GM21825 (cell line): ENCODE measurements at regions not wholly inside any gene's neighbourhood (a gene's known extent, or its start where the extent isn't known, plus 50 kb on each side); places are given as distances from the start of the nearest gene placed in this dataset.
"Not testable (repeated sequence)": the region's sequence is repeated elsewhere in the genome, so short reads cannot be mapped to it uniquely, and the experiment has no call there.

Experiments used
- ATAC-seq: cut with Tn5 transposase; IDR thresholded peaks from one replicate; pipeline ENCODE4 v1.9.1; 2021; ENCODE audit warnings: mild to moderate bottlenecking, moderate library complexity; ENCODE audit not compliant: unreplicated experiment

DNA sequence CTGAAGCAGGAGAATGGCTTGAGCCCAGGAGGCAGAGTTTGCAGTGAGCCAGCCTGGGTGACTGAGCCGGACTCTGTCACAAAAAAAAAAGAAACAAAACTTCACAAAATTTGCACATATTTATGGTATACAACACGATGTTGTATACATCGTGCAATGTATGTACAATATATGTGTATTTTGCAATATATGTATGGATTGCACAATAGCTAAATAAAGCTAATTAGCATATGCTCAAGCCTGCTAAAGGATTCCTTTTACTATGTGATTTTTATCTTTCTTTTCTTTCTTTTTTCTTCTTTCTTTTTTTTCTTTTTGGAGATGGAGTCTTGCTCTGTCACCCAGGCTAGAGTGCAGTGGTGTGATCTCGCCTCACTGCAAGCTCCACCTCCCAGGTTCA, 368.0 kb upstream of the FAM98A start:
- no peak for ATAC-seq

DNA sequence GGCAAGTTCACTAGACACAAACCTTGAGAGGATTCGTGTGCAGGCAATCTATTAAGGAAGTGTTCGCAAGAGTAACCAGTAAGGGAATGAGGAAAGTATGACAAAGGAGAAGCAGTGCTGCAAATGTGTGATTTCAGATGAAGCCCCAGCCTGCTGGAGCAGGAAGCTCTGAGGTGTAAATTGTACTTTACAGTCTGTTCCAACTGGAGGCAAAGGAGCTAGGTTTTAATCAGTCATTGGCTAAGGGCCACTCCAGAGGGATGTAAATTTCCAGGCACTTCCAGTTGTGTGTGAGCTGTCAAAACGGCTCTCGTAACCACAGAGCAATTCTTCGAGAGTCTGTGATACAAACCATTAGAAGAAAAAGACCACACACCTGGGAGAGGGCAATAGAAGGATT, 359.5 kb upstream of the FAM98A start:
- no peak for ATAC-seq

- ATAC-seq, result no peak
Observed at GRCh38 chr2:33949371-33949770, 350.3 kb upstream of the FAM98A start.

- no peak for ATAC-seq
Observed at GRCh38 chr2:33946193-33946592, 347.1 kb upstream of the FAM98A start.

DNA sequence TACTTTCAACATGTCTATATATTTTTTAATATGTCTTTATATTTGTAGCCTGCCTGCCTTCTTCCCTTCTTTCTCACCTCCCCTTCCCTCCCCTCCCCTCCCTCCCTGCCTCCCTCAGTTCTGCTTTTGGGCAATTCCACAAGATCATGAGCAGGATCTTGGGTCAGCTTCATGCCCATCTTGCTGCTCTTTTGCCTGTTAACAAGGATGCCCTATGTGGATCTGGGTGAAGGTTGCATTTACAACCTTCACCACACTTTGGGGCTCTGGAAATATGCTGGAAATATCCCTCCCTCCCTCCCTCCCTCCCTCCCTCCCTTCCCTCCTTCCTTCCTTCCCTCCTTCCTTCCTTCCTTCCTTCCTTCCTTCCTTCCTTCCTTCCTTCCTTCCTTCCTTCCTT, 334.1 kb upstream of the FAM98A start:
- no peak for ATAC-seq

DNA sequence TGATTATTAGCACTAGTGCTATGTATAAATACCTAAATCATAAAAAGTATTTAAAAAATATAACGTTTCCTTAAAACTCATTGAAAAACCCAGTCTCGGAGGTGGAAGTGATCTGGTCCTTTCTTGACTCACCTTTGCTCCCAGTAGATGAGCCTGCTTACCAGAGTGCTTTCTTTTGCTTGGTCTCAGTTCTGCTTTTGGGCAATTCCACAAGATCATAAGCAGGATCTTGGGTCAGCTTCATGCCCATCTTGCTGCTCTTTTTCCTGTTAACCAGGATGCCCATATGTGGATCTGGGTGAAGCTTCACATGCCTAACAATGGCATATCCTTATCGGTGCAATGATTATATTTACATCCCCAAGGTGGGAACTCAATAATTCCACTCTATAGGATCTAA, 332.1 kb upstream of the FAM98A start:
- ATAC-seq, result no peak

- ATAC-seq, result peak; percentile 86
Observed at GRCh38 chr2:33929467-33929866, 330.4 kb upstream of the FAM98A start.

DNA sequence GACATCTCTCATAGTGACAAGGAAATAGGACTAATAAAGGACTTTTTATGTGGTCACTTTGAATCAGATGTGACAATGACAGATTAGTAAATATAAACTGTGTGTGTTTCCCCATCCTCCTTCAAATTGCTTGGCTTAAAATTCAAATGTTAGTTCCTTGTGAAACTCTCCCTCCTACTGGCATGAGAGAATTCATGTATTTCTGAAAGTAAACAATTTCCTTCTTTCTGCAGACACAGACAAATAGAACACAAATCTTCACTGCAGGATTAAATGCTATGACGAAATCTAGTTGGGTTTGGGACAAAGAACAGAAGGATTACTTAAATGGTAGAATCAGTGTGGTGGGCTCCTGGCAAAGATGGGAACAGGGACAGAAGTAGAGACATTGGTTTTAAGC, 328.7 kb upstream of the FAM98A start:
- no peak for ATAC-seq

DNA sequence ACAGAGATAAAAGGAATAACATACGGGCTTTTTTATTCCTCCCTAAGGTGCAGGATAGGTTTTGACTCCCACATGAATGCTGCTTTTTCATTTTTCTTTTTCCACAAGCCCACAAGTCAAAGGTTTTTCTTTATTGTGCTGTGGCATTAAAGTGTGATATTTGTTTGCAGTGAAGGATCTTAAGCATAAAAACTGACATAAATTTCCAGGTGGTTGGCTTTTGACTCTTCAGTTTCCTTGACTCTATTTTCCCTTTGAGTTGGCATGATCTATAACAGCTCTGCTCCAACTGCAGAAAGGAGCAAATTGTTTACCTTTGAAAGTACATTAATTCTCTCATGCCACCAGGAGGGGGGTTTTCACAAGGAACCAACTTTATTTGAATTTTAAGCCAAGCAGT, 326.2 kb upstream of the FAM98A start:
- ATAC-seq, result no peak

GRCh38 chr2:33924586-33925169, 325.6 kb upstream of the FAM98A start:
- ATAC-seq, result no peak

DNA sequence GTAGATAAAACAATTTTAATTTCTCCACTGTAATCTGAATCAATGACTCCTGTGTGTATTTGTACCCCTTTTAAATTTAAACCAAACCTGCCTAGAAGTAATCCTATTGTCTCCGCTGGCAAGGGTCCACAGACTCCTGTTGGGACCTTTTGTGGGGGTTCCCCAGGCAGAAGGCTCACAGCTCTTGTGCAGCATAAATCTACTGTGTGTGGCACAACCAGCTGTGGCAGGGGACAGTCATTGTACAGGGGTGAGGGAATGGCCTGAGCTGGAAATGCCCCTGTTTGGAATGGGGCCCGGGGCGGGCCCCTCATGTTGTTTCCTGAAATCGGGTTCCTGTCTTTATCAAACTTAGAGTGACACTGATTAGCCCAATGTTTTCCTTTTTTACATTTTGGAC, 318.2 kb upstream of the FAM98A start:
- no peak for ATAC-seq

- no peak for ATAC-seq
Observed at GRCh38 chr2:33913071-33913616, 314.0 kb upstream of the FAM98A start.

- no peak for ATAC-seq
Observed at GRCh38 chr2:33911327-33911726, 312.2 kb upstream of the FAM98A start.

DNA sequence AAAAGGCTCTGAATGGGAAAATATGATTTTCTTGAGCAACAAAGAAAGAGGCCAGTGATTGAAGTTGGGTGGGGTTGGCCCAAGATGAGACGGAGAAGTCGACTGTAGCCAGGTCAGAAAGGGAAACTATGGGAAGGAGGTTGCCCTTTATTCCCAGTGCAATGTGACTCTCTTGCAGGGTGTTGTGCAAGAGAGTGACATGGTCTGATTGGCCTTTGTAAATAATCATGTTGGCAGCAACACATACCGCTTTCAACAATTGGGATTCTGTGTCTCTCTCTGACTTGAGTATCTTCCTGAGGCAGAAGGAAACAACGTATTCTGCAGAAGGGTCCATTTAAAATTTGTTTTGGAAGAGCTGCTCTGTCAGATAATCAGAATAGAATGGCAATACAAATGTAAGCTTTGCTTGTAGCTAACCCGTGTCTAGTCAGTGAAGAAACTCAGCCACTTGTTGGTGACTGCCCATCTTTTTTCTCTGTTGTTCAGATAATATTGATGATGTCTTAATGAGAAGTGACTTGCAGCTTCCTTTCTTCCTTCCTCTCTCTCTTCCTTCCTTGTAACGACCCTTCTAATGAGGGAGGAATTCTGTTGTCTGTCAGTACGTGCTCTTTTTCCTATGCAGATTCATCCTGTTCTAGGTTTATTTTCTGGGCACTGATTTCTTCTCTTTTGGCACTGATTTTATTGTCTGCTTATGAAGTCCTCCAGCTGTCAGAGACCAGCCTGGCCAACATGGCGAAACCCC, 311.0 kb upstream of the FAM98A start:
- ATAC-seq, result no peak

- no peak for ATAC-seq
Observed at GRCh38 chr2:33907866-33908265, 308.8 kb upstream of the FAM98A start.

DNA sequence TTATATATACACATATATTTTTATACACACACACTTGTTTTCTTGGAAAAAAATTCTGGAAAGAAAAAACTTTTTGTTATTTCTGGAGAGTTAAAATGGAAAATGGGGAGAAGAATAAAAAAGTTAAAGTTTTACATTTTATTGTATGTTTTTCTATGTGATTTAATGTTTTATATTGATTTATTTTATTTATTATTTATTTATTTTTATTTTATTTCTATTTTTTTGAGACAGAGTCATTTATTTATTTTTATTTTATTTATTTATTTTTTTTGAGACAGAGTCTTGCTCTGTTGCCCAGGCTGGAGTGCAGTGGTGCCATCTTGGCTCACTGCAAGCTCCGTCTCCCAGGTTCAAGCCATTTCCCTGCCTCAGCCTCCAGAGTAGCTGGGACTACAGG, 307.0 kb upstream of the FAM98A start:
- not testable (repeated sequence) for ATAC-seq

- ATAC-seq, result no peak
Observed at GRCh38 chr2:33904801-33905200, 305.7 kb upstream of the FAM98A start.

GRCh38 chr2:33903701-33904100, 304.6 kb upstream of the FAM98A start:
- ATAC-seq, result no peak

DNA sequence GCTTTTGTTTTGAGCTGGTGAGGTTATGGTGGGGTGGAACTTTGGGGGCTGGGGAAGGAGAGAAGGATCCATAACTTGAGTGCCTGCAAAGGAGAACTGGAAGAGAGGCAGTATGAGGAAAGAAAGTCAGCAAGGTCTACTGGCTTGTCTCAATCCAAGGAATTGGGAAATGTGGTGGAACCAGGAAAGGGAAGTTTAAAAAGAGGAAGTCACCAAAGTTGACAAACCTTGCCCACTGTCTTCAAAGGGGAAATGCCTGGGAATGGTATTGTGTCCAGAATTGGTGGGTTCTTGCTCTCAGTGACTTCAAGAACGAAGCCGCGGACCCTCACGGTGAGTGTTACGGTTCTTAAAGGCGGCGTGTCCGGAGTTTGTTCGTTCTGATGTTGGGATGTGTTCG, 304.1 kb upstream of the FAM98A start:
- no peak for ATAC-seq

GRCh38 chr2:33900610-33901009, 301.5 kb upstream of the FAM98A start:
- ATAC-seq, result no peak

DNA sequence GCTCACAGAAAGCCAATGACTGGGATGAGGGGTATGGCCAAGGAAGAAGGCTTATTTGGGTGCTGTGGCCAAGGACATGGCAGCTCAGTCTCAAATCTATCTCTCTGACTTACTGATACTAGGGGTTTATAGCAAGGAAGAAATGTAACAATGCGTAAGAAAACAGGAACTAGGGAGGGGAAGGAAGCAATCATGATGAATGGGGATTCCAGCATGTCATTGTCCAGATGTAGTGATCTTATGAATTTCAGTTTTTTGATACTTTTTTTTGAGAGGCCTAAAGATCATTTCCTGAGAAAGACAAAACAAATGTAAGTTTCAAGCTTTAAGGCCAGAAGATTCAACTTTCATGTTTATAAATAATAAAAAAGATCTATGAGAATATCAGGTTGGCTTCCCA, 298.6 kb upstream of the FAM98A start:
- ATAC-seq, result no peak

DNA sequence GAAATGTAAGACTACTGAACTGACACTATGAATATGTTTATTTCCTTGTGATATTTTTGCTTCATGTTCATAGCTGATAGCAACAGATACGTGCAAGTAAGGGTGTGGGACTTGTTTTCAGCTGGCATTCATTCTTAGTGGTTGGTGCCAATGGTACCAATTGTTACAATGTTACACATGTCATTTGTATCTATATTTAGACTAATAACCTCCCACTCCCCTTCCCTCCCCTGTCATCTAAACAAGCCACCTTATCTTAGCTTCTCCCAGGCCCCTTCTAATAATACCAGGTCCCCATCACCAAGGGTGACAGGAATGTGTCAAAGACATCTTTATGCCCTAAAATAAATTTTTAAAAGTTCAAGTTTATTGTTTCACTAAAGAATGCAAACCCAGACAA, 294.7 kb upstream of the FAM98A start:
- no peak for ATAC-seq

DNA sequence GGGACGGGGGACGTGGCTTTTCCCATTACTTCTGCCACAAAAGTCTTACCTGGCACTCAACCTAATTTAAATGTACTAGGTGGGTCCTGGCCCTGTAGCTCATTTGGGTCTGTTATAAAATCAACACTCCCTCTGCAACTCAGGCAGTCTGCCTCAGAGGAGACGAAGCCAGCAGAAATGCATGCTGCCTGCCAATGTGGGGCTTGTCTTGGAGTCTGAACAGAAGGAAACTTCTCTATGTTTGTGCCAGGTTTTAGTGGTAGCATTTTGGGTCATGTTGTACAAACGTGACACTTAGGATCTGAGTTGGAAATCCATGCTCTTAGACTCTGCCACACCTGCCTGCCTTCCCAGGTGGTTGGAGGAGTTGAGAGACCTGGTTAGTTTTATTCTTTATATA, 292.5 kb upstream of the FAM98A start:
- ATAC-seq, result no peak
